ENCODE measurements at regions not wholly inside any gene's neighbourhood (a gene's known extent, or its start where the extent isn't known, plus 50 kb on each side); places are given as distances from the start of the nearest gene placed in this dataset.
"Not testable (repeated sequence)": the region's sequence is repeated elsewhere in the genome, so short reads cannot be mapped to it uniquely, and the experiment has no call there.

- no peak for DNase-seq
Observed at GRCh38 chr3:109920749-109921148, 583.4 kb upstream of the DPPA4 start.

- DNase-seq = no peak
Observed at GRCh38 chr3:109921509-109921908, 584.2 kb upstream of the DPPA4 start.

- no peak for DNase-seq
Observed at GRCh38 chr3:109922856-109923255, 585.5 kb upstream of the DPPA4 start.

- no peak for DNase-seq
Observed at GRCh38 chr3:109923431-109923830, 586.1 kb upstream of the DPPA4 start.

GRCh38 chr3:109924196-109924595 lies 586.9 kb upstream of the DPPA4 start:
- no peak for DNase-seq

GRCh38 chr3:109926376-109926775 lies 589.0 kb upstream of the DPPA4 start:
- DNase-seq = no peak

DNA sequence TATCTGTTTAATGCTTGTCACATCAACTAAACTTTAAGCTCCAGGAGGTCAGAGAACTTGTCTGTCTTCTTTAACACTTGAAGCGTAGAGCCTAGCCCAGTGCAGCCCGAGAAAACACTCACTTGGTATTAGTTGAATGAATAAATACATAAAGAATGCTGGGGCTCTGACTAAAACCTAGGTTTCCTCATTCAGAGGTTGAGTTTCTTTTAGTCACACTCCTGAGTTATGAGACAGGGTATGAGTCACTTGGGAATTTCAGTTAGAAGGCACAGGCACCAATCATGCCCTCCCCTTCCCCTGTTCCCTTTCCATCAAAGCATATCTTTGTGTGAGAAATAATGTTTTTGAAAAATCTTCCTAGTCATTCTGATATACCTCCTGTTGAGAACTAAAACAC lies 589.8 kb upstream of the DPPA4 start:
- DNase-seq = no peak

DNA sequence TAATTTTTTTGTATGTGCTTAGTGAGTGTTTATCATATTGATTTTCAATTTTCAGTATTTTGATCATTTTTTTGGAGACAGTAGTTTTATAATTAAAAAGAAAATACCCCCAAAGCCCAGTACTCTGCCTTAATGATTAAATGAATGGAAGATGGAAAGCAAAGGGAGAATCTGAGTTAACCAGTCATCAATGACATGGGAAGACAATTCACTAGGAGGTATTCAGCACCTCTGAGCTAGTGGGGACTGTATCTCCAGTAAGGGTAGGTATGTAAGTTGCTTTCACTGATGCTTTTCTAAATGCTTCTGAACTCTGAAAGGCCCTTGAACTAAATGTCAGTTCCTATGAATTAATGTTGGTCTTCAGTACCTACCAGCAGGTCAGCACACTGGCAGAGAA lies 590.4 kb upstream of the DPPA4 start:
- no peak for DNase-seq

- DNase-seq = no peak
Observed at GRCh38 chr3:109930582-109930981, 593.2 kb upstream of the DPPA4 start.

DNA sequence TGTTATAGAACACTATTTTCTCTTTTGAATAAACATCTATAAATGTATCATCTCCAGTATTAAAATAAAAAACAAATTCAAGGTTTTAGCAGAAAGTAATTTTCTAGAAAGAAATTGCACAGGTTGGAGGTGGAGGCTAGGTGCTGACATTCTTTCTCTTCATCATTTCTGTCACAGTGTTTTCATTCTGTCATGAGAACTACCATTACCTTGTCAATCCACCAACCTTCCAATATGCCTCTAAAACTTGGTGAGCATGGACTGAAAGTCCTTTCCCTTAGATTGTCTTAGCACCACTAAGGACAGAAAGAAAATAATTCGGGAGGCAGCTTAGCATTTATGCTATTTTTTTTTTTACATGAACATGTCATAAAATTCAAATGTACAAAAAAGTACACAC lies 596.2 kb upstream of the DPPA4 start:
- DNase-seq = no peak

- no peak for DNase-seq
Observed at GRCh38 chr3:109939817-109940216, 602.5 kb upstream of the DPPA4 start.

- no peak for DNase-seq
Observed at GRCh38 chr3:109943181-109943580, 605.8 kb upstream of the DPPA4 start.

DNA sequence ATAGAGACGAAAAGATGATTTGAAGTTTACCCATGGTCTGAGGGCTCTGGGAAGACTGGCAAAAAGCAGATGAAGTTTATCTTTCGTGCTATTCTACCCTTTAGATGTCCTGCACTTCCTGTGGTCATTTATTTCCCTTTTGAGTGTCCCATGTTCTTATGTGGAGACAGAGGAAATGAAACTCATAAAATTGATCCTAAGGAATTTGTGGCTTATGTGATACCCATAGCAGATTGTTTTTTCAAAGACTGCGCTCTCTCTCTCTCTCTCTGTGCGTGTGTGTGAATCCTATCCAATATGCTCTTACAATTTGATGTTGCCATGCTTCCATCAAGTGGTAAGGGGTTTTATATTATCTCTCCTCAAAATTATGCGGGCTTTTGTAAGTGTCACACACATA lies 607.5 kb upstream of the DPPA4 start:
- DNase-seq = no peak

GRCh38 chr3:109952924-109953323 lies 615.6 kb upstream of the DPPA4 start:
- DNase-seq = no peak

- DNase-seq = no peak
Observed at GRCh38 chr3:109963831-109964230, 626.5 kb upstream of the DPPA4 start.

DNA sequence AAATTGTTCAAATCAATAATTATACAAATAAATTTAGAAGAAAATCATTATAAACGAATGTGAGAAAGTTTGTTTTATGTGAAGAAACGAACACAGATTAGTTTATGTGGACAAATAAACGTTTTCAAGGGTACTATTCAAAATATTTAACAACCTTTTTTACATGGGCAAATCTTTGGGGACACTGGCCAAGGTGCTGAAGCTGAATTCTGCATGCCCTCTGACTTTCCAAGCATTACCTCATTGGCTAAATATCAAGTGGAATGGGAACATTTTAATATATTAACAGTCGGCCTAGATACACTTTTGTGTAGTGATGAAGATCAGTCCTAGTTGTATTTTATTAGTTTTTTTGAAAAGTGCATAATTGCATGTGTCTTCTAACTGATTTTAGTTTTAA lies 636.4 kb upstream of the DPPA4 start:
- DNase-seq = no peak

- no peak for DNase-seq
Observed at GRCh38 chr3:109977897-109978296, 640.6 kb upstream of the DPPA4 start.

DNA sequence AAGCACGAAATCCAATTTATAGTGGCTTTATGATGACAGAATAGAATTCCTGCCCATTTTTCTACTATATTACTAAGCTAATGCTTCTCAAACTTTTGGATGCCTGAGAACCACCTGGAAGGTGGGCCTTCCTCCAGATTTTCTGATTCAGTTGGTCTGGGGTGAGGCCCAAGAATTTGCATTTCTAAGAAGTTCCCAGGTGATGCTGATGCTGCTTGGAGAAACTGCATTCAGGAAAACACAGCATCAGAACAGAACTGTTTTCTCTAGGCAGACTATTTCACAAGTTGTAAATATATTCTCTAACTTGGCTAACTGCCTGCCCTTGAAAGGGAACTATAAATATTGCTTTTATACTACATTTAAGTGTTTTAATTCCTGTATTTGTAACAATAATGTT lies 644.9 kb upstream of the DPPA4 start:
- no peak for DNase-seq

GRCh38 chr3:109984976-109985375 lies 647.6 kb upstream of the DPPA4 start:
- no peak for DNase-seq

DNA sequence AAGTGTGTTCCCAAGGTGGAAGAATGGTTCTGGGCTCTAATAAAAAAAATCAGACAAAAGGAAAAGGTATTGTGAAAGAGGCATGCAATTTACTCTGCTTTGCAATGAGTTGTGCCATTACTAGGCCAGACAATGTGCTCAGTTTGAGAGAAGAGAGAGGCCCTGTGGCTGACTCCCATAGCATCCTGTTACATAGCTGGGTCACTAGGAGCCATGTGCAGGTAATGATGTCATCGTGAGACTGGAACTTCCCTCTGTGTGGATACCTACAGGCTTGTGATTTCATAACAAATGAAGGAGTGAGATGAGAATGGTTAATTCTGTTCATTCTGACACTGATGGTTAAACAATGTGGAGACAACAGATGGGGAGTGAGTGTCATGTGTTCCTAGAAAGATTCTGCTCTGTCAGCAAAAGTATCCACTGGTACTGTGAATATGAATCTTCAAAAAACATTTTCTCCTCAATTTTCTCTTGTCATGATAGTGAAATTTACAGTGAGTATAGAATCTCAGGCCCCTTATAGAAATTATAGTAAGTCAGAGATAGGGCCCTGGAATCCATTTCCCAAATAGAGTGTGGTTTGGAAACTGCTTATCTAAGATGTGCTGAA lies 648.7 kb upstream of the DPPA4 start:
- DNase-seq = no peak

DNA sequence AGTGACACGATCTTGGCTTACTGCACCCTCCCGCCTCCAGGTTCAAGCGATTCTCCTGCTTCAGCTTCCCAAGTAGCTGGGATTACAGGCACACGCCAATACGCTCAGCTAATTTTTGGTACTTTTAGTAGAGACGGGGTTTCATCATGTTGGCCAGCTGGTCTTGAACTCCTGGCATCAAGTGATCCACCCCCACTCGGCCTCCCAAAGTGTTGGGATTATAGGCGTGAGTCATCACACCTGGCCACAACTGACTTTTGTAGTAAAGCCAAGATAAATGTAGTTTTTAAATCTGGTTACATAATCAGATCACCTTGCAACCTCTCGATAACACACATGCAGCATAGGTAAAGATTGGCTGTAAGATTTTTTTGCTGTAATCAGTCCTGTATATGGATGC lies 657.5 kb upstream of the DPPA4 start:
- DNase-seq = no peak

DNA sequence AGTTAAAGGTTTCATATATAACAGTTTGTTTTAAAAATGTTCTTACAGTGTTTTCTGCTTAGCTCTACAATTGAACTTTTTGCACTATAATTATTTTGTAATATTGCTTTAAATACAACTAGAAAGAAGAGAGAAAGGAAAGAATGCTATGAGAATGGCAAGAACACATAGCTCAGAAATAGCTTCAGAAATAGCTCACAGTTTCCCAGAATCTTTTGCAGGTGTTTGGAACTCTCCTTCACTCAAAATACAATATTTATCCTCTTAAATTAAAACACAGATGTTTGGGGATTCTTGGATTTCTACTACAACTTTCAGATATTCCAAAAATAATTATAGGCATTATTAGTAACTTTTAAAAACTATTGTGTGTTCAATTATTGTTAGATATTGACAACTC lies 658.0 kb upstream of the DPPA4 start:
- DNase-seq = no peak

DNA sequence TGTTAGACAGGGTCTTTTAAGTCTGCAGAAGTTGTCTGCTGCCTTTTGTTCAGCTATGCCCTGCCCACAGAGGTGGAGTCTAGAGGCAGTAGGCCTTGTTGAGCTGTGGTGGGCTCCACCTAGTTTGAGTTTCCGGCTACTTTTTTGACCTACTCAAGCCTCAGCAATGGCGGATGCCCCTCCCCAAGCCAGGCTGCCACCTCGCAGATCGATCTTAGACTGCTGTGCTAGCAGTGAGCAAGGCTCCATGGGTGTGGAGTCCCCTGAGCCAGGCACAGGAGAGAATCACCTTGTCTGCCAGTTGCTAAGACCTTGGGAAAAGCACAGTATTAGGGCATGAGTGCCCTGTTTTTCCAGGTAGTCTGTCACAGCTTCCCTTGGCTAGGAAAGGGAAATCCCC lies 664.6 kb upstream of the DPPA4 start:
- DNase-seq = not testable (repeated sequence)

DNA sequence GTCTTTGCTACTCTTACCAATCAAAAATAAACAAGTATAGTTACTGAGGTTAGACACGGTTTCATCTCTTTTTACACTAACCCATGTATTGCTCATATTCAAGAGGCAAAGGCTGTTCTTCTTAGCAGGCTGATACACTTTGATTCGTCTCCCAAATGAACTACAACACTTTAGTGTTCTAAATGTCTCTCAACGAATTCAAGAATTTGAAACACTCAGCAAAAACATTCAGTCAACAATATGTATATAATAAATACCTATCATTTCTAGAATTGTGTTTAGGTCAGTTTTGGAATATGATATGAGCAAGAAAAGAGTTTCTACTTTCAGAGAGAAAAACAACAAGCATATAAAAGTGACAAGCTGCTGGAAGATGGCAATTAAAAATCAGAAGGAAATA lies 669.6 kb upstream of the DPPA4 start:
- no peak for DNase-seq

GRCh38 chr3:110015231-110015963 lies 678.1 kb upstream of the DPPA4 start:
- DNase-seq = no peak
